ENCODE measurements at regions not wholly inside any gene's neighbourhood (a gene's known extent, or its start where the extent isn't known, plus 50 kb on each side); places are given as distances from the start of the nearest gene placed in this dataset.
A peak's percentile ranks its signal among the peaks of the same experiment; 100 is the strongest.

- DNase-seq (ENCODE audit: insufficient read length, low spot score) (no peak), FAIRE-seq (peak; percentile 83)
- TF ChIP-seq, protein P1, sequence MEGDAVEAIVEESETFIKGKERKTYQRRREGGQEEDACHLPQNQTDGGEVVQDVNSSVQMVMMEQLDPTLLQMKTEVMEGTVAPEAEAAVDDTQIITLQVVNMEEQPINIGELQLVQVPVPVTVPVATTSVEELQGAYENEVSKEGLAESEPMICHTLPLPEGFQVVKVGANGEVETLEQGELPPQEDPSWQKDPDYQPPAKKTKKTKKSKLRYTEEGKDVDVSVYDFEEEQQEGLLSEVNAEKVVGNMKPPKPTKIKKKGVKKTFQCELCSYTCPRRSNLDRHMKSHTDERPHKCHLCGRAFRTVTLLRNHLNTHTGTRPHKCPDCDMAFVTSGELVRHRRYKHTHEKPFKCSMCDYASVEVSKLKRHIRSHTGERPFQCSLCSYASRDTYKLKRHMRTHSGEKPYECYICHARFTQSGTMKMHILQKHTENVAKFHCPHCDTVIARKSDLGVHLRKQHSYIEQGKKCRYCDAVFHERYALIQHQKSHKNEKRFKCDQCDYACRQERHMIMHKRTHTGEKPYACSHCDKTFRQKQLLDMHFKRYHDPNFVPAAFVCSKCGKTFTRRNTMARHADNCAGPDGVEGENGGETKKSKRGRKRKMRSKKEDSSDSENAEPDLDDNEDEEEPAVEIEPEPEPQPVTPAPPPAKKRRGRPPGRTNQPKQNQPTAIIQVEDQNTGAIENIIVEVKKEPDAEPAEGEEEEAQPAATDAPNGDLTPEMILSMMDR (IDR thresholded peaks at IDR 0.05; ENCODE audit: insufficient read depth, missing control alignments): no peak
Measured at GRCh38 chr12:29882846-29883245, 99.1 kb upstream of the TMTC1 start.

DNA sequence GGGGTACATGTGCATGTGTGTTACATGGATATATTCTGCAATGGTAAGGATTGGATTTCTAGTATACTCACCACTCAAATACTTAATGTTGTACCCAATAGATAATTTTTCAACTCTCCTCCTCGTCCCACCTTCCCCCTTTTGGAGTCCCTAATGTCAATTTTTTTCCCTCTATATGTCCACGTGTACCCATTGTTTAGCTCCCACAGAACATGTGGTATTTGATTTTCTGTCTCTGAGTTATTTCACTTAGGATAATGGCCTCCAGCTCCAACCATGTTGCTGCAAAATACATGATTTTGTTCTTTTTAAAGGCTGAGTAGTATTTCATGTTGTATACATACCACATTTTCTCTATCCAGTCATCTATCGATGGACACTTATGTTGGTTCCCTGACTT, 97.2 kb upstream of the TMTC1 start:
- FAIRE-seq (no peak), DNase-seq (ENCODE audit: insufficient read length, low spot score) (no peak)
- TF ChIP-seq, protein P1 (IDR thresholded peaks at IDR 0.05; ENCODE audit: insufficient read depth, missing control alignments): no peak

- DNase-seq (ENCODE audit: insufficient read length, low spot score) (no peak), FAIRE-seq (no peak)
- TF ChIP-seq, protein P1 (IDR thresholded peaks at IDR 0.05; ENCODE audit: insufficient read depth, missing control alignments): no peak
Measured at GRCh38 chr12:29879606-29880308, 96.0 kb upstream of the TMTC1 start.

DNA sequence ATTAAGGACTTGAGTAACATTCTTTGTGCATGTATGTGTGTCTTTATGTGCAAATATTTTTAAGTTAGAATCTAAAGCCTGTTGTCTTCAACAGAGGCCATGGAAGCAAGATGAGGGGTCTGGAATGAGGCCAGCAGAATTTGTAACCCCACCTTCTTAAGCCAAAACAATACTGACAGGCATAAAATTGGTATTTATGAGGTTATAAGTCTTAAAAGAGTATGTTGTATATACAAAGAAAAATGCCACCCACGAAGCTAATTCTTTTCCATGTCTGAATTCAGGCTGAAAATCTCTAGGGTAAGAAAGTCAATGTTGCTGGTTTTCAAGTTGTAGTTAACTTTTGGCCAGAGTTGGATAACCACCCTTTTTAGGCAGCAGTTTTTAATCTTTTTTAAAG, 86.2 kb upstream of the TMTC1 start:
- TF ChIP-seq, protein P1 (IDR thresholded peaks at IDR 0.05; ENCODE audit: insufficient read depth, missing control alignments): no peak
- no peak for FAIRE-seq
- no peak for DNase-seq (ENCODE audit: insufficient read length, low spot score)

DNA sequence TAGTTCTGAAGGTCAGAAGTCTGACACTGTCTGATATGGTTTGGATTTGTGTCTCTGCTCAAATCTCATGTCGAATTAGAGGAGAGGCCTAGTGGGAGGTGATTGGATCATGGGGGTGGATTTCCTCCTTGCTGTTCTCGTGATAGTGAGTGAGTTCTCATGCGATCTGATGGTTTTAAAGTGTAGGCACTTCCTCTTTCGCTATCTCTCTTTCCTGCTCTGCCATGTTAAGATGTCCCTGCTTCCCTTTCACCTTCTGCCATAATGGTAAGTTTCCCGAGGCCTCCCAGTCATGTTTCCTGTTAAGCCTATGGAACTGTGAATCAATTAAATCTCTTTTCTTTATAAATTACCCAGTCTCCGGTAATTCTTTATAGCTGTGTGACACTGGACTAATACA, 84.1 kb upstream of the TMTC1 start:
- DNase-seq (ENCODE audit: insufficient read length, low spot score) (no peak), FAIRE-seq (no peak)
- TF ChIP-seq, protein P1 (IDR thresholded peaks at IDR 0.05; ENCODE audit: insufficient read depth, missing control alignments): no peak

DNA sequence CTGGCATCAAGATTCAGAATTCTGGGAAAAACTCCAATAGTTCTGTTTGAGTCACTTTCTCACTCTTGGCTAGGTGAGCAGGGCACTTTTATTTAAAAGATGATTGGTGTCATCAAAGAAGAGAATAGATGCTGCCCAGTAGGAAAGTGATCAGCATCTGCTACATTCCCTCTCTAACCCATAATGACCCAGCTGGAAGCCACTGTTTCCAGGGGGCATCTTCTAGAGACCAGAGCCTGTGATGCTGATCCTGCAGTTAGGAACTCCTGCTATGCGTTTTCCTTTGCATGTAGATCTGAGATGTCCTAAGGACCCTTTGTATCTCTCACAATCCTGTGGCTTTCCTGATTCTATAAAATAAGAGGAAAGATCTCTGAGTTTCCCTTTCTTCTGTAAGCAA, 79.9 kb upstream of the TMTC1 start:
- DNase-seq (ENCODE audit: insufficient read length, low spot score) (no peak), FAIRE-seq (no peak)
- TF ChIP-seq, protein P1 (IDR thresholded peaks at IDR 0.05; ENCODE audit: insufficient read depth, missing control alignments): no peak

- FAIRE-seq: no peak
- TF ChIP-seq, protein P1 (IDR thresholded peaks at IDR 0.05; ENCODE audit: insufficient read depth, missing control alignments): no peak
Measured at GRCh38 chr12:29858270-29858786, 74.6 kb upstream of the TMTC1 start.

More at GRCh38 chr12:29858270-29858786, 74.6 kb upstream of the TMTC1 start:
- no peak for DNase-seq (ENCODE audit: insufficient read length, low spot score)
